ENCODE measurements at regions not wholly inside any gene's neighbourhood (a gene's known extent, or its start where the extent isn't known, plus 50 kb on each side); places are given as distances from the start of the nearest gene placed in this dataset.

DNA sequence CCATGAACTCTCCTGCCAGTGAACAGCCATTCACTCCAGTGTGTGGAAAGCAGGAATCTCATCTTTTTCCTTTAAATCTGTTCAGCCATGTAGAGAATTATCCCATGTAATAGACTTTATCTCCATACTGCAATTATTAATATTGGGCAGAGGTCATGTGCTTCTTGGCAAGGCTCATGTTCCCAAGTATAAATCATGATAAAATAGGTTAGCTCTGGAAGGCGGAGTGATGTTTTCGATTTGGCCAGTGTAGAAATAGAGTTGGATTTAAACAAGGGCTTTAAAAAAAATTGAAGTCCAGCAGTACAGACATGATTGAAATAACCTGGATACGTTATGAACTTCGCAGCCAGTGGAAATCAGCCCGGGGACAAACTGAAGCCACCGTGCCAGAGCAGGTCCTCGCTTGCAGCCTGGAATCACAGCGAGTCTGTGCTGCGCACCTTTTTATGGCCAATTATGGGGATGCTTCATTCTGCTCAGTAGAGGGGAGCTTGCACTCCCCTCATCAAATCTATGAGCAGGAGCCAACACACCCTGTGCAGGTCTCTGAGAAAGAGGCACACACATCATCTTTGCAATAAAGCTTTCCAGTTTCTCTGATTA, 654.0 kb upstream of the MKI67 start:
- DNase-seq, result no peak

DNA sequence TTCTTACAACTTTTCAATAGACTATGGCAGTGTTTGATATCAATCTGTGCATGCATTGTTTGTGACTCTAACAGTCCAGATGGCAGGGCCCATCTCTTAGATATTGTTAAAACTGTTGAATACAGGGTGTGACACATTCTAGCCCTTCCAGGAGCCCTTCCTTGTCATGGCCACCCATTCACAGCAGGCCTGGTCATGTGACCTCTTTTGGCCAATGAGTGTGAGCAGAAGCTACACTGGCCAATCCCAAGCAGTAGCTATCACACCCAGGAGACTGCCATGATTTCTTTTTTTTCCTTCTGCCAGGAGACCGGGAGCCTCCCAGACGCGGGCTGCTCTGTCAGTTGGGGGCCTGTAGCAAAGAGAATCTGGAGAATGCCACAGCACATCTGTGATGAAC, 655.4 kb upstream of the MKI67 start:
- no peak for DNase-seq

DNA sequence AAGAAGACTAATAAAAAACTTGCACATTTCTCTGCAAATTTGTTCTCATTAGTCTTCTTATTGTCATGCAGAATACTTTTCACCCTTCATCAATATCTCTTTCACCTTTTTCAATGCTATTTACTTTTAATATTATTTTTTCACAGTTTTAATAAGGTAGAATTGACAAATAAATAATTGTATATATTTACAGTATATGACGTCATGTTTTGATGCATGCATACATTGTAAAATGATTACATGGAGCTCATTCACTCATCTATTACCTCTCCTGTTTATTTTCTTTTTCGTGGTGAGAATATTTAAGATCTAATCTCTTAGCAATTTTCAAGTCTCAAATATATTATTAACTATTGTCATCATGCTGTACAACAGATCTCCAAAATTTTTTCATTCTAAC, 658.2 kb upstream of the MKI67 start:
- DNase-seq, result no peak

DNA sequence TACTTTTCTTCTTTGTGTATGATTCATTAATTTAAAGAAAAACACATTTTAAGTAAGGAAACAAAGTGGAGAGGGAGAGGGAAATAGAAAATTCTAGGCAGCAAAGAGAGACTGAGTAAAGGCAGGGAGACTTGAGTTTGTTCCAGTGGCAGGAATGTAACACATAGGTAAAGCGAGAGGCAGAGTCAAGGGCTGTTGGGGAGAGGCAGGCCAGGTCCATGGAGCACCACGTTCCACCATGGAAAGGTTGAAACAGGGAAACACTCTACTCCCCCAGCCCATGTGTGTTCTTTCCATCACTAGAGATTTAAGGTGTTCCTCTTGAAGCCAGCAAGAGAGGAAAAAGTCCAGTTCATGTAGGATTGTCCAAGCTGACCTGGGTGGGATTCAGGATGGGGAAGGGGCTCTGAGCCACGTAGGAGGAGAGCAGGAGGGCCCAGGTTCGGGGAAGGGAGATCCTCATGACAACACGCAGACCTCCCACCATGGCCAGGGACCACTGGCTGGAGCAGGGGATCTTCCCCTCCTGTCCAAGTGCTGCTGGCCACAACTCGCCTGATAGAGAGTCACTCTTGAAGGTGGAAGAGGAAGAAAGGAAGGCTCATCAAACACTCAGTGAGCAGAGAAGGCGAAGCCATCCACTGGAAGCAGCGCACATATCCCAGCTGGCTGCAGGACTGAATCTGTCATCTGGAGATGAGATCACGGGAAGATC, 666.4 kb upstream of the MKI67 start:
- DNase-seq, result no peak

DNA sequence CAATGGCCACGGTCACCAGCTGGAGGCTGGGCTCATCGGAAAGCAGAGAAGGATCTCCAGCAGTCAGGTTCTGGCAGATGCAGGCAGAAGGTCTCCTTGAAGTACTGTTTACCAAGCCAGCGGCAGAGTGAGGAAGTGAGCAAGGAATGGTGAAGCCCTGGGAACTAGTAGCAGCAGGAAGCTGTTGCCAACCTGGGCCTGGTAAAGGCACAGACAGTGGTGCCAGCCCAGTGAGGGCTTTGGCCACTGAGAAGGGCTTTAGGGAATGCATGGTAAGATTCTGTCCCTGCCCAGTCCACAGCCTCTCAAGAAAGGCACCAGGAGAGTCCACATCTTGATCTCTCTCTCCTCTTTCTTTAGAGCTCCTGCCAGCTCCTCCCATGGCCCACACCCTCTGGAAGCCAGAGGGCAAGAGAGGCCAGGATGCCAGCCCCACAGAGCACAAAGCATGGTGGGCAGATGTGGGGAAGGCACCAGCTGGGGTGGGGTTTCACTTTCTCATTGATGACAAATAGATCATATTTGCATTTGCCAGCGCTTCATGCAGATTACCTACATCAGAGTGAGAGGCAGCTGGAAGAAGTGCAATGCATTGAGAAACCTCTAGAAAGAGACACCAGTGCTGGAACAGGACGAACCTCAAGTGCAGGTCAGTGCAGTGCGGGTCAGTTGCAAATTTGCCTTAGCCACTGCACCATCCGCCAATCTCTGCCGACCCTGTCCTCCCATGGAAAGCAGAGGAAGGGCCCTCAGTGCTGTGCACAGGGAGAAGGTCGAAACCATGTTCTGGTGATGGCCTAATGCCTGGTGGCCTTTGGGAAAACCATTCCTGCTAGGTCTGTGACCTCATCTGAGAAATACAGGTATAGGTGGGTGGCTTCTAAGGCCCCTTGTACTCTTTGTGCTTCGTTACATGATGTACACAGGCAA, 667.8 kb upstream of the MKI67 start:
- DNase-seq, result no peak

DNA sequence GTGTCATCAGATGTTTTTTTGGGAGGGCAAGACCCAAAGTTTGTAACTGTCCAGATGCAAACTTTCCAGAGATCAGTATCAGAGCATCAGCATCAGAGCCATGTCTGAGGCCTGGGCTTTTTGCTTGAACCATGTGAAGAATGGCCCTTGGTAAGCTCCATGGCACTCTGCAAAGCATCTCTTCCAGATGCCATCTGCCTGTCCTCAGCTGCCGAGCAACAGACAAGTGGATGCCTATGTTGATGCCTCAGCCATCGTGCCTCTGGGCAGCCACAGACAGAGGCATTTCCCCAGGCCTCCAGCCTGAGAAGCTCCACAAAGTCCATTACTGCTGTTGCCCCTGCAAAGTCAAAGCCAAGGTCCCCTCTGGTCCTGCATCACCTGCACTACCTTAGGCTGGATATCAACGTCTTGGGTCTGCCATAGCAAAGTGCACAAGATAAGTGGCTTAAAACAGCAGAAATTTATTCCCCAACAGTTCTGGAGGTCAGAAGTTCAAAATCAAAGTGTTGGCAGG, 670.2 kb upstream of the MKI67 start:
- no peak for DNase-seq

DNA sequence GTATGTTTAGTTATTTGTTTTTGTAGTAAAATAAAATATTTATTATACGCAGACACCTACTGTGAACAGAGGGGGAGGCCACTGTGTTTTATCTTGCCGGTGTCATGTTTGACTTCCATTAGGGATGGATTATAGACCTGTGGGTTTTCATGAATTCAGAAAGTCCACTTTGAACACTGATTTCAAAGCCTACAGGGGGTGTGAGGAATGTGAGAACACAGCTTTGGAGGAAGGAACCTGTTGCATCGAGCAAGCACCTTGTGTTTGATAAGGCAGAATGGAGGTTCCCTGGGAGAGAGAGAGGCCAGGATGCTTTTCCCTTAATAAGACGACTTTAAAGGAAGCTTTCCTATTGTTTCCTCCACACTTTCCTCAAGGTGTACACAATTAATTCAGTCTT, 665.0 kb upstream of the MGMT start:
- no peak for DNase-seq

DNA sequence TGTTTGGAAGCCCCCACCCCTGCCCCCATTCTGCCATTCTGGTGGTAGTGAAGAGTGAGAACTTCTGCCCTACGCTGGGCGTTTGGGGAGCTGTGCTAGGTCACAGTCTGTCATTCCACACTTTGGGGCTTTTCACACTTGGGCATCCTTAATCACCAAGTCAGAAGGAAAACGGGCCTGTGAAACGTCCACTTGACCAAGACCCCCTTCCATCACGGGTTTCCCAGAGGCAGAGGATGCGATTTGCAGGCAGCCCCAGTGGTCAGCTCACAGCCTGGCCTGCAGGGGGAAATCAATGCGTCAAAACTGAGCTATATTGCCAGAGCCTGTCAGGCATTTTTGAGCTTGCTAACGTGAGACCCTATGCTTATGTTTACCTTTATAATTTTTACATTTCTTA, 663.3 kb upstream of the MGMT start:
- DNase-seq, result no peak

DNA sequence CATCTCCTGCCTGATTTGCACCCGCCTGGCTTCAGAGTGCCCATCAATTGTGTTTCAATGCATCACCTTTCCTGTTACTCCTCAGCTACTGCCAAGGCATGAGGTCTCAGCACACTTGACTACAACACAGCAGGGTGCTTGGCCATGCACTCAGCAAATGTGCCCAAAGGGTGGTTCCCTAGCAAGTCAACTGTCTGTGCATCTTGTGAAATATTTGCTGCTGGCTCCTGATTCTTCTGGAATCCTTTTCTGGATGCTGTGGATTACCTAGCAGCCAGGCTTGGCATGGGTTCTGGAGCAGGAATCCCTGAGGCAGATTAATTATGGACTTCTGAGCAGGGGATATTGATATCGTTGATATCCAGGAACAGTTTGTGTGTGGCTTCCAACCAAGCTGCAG, 662.6 kb upstream of the MGMT start:
- no peak for DNase-seq

DNA sequence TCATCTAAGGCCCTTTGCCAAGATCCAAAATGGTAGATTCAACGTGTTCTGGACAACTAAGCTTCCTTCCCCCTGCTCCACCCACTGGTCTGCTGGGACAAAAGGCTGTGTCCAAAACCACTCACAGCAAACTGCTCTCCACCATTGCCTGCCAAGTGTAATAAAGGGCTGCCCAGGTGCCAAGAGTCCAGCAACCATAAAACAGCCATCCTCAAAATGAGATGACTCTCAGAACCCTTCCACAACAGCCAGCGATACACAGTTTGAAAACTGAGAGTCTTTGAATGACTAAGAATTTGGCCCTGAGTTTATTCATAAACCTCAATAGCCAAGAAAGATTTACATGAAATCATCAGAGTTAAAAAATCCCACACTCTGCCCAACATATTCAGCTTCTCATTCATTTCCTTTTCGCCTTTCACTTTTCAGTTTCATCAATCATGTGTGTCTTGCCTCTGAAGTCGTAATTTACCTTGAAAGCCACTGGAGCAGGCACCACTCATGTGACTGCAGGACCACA, 658.1 kb upstream of the MGMT start:
- no peak for DNase-seq

DNA sequence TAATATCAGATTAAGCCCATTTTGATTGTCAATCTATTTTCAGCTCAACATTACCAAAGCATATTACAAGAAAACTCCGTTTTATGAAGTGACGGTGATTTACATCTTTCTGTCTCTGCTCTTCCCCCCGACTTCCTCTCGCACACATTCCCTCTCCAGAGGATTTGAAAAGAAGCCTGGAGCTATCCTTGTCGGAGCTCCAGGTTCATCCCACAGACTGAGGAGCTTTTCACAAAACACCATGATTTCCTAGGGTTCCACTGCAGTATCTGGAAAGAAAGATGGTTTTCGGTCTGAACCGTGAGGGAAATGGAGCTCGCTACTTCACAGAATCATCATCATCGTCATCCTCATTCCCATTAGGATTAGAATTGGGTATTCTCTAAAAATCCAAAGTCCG, 655.5 kb upstream of the MGMT start:
- DNase-seq, result no peak

DNA sequence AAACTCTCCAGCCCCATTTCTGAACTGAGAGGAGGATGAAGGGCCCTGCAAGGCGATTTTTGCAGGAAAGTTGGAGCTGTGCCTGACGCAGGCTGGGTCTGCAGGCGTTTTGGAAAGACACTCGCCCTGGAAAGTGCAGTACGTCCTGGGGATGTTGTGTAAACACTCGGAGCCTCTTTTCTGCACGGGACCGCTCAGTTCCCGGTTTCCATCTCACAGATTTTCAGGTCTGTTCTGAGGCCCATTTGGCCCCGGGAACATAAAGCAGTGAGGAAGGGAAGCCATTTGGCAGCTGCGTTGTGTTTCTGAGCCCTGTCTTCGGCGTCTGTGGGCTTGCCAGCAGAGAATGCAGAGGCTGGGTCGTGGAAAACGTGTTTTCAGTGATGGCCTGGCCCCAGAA, 655.0 kb upstream of the MGMT start:
- no peak for DNase-seq

DNA sequence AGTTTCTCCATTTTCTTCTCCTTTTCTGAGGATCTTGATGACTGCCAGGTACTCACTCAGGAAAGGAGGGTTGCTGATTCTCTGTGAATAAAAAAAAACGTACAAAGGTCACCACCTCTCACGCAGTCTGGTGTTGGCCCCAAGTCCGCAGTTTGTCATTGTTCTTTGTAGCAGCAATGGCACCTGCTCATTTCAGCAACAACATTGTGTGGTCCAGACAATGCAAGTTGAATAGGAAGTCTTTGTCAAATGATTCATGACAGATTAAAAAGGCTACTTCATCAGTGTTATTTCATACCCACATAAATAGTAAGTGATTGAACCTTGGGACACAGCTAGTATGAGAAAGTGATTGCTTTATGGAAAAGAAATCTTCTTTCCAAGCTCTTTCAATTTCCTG, 653.5 kb upstream of the MGMT start:
- no peak for DNase-seq

DNA sequence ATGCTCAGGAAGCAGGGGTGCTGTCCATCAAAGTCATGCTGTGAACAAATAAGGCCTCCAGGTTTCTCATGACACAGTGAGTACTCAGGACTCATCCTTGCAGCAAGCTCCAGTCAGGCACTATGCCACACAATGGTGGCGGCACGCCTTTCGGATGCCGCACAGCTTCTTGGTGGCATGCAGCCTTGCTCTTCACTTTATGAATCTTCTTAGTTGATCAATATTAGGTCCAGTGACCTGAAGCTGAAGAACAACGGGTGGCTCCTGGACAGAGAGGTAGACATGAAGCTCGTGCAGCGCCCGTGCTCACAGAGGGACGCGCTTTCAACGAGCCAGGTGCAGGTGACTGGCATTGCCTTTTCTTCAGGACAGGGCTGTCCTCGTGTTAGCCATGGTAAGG, 653.0 kb upstream of the MGMT start:
- DNase-seq, result no peak

DNA sequence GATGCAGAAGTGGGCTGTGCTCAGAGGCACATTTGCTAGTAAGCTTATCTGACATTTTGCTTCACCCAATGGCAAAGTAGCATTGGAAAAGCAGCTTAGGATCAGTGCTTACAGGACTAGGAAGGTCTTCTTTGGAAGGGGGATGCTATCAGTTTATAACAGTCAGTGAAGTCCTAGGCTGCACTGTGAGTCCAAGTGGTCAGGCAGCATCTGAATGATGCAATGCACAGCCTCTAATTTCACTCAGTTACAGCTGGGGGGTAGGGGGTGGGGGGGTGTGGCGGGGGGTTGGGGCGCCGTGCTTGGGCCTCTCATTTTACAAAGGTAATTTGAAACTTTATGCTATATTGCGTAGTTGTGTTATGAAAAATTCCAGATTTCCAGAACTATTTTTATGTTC, 652.3 kb upstream of the MGMT start:
- DNase-seq, result no peak

DNA sequence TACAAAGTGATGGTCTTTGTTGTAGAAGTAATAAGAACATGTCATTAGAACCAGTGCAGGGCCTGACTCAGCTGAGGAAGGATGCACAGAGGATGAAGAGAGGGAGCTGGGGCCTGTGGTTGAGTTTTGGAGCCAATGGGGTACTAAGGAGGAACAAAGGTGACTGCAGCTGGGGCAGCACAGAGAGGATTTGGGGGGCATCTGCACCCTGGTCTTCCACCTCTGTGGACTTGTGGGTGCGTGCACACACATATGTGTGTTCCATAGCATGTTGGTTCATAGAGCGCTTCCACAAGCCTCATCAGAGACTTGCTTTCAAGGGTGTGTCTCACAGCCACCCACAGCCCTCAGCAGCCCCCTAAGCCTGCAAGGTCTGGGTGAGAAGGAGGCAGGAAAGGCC, 650.3 kb upstream of the MGMT start:
- no peak for DNase-seq

DNA sequence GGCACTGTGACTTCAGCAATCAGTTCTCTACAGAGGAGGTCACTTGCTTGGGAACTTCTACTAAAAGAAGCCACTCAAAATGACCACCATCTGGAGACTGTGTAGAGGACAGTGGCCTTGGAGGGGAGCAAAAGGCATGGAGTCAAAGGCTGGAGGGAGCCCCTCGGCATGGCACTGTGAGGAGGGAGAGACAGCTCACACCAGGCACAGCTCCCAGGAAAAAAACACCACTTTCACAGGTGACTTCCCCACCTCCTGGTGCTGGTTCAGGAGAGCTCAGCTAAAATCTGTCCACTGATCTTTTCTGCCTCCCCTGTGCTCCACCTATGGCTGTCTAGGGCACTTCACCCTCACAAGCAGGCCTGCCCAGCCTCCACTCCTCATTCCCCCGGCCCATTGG, 649.4 kb upstream of the MGMT start:
- no peak for DNase-seq

DNA sequence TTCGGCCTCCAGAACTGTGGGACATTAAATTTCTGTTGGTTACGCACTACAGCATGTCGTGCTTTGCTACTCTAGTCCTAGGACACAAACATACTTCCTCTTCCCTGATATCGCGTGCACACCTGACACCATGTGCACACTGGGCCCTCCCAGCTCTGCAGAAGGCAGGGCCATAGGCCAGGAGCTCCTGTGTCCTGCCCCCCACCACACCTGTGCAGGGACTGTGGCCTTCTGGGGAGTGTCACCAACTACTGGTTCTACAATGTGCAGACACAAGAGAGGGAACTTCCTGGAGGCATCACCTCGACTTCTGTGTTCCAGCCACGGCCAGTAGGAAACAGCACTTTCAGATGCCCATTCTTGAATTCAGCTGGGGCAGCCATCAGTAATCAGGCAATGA, 646.4 kb upstream of the MGMT start:
- no peak for DNase-seq

DNA sequence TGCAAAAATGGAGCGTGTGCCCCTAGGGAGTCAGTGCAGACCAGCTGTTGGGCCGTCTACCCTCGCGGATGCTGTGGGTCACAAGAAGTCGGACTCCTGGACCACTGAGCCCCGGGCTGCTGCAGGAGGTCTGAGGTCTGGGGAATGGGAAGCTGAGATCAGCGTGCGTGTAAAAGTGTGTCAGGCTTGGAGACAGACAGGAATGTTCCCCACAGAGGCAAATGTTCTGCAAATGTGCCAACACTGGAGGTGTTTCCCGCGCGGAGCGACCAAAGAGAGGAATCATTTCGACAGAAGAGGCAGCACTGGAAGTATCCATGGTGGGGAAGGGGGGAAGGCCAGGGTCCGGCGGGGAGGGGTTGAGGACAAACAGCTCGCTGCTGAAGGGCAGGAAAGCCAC, 643.8 kb upstream of the MGMT start:
- no peak for DNase-seq

DNA sequence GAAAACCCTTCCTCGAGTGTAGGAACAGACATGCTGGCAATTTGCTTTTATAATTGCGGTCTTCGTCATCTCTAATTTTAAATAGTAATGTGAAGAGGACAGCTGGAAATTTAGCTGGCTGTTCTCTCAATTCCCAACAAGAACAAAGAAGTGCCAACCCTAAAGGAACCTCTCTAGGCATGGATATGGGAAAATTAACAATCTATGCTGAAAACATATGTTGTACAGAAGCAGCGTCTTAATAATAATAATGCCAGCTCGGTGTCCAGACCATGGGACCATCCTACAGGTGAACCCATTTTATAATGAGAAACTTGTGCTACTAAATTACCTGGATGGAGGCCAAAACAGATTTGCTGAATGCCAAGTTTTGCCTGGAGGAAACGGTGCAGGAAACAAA, 641.4 kb upstream of the MGMT start:
- DNase-seq, result no peak

DNA sequence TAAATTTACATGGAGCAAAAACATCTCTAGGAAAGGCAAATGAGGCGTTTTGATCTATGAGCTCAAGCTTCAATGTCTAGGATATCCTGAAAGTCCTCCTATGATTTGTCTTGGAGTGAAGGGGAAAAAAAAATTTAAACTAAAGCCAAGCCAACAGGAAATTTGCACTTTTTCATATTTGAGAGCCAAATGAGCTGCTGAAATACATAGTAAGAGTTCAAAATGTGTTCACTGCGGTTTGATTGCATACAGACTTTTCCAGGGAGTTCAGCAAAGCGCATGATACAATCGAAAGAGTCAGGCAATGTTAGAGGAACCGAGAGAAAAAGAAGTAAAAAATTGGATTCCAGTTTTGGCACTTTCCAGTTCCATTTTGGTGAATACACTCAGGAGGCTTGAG, 633.4 kb upstream of the MGMT start:
- no peak for DNase-seq

DNA sequence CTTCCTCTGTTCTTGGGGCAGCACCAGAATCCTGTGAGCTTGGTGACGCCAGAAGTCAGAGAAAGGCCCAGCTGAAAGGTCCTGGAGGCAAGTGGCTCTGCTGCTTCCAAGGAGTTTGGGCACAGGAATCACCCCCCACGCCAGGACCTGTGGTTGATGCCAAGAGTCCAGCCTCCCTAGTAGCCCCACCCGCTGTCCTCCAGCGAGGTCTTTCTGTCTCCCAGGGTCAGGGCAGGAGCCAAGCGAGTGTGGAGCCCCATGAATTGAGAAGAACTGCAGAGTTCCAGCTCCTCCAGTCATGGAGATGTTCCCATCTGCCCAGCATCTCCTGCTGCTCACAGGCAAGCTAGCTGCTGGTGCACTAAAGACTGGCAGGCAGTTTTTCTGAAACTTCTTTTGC, 631.7 kb upstream of the MGMT start:
- DNase-seq, result no peak

DNA sequence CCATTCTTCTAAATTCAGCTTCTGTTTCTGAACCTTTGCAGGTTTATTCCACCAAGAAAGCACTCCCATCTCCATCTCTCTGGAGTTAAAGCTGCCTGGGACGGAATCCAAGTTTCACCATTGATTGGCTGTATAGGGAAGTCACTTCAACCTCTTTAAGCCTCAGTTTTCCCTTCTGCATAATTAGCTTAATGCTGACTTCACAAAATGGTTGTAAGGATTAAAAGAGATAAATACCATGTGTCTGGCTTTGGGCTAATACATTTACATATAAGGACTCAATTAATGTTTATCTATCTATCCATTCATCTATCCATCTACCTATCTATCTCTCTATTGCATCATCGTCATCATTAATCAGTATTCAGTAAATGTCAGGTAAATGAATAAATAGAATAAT, 629.6 kb upstream of the MGMT start:
- no peak for DNase-seq

DNA sequence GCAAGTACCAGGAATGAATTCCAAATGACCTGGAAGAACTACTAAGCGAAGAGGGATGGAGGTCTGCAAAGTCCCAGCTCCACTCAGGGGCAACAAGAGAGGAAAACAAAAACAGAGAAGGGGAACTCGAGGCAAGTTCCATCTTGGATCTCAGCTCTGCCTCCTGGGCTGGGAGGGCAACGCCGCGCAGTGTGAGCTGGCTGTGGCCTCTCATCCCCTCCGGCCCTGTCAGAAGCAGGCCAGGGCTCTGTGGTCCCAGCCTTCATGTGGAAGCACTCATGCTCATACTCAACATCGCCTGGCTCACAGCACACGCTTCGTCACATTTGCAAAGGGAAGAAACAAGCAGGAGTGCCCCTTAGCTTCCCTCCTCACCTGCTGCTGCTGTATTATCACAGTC, 627.9 kb upstream of the MGMT start:
- no peak for DNase-seq
